Effector memory CD4-positive, alpha-beta T cell (primary cell): ENCODE measurements at regions not wholly inside any gene's neighbourhood (a gene's known extent, or its start where the extent isn't known, plus 50 kb on each side); places are given as distances from the start of the nearest gene placed in this dataset.

Experiments
- DNase-seq, 3 donors: peaks; one replicate each; pipeline ENCODE4 v3.0.0-alpha.2; 2020
- H3K27ac ChIP-seq: 2 replicates; pipeline ENCODE4 v1.7.0; 2013; ENCODE audit warnings: mild to moderate bottlenecking, low read length, moderate library complexity; ENCODE audit not compliant: insufficient read depth, poor library complexity, severe bottlenecking
- H3K27me3 ChIP-seq: replicated peaks from 2 replicates; pipeline ENCODE4 v1.7.0; 2013; ENCODE audit warnings: mild to moderate bottlenecking, low read length; ENCODE audit not compliant: insufficient read depth, control insufficient read depth, poor library complexity, severe bottlenecking
- H3K36me3 ChIP-seq: 2 replicates; pipeline ENCODE4 v1.7.0; 2013; ENCODE audit warnings: mild to moderate bottlenecking, low read length, moderate library complexity; ENCODE audit not compliant: control insufficient read depth, insufficient read depth
- H3K4me1 ChIP-seq: 2 replicates; pipeline ENCODE4 v1.7.0; 2013; ENCODE audit warnings: low read length, mild to moderate bottlenecking; ENCODE audit not compliant: control insufficient read depth, insufficient read depth, poor library complexity, severe bottlenecking
- H3K4me3 ChIP-seq: 2 replicates; pipeline ENCODE4 v1.7.0; 2013; ENCODE audit warnings: low read length, low read depth, mild to moderate bottlenecking; ENCODE audit not compliant: insufficient read depth, poor library complexity, severe bottlenecking
- H3K9me3 ChIP-seq: 2 replicates; pipeline ENCODE4 v1.7.0; 2013; ENCODE audit warnings: mild to moderate bottlenecking, low read length, moderate library complexity; ENCODE audit not compliant: control insufficient read depth

- H3K36me3 ChIP-seq: no peaks in the 10 kb centered on the region
- H3K4me1 ChIP-seq: no peaks in the 10 kb centered on the region
- no peaks in the 10 kb centered on the region for H3K27me3 ChIP-seq
- DNase-seq: no peak
- H3K4me3 ChIP-seq: no peak overlapping the region
- no peaks in the 10 kb centered on the region for H3K9me3 ChIP-seq
- no peak overlapping the region for H3K27ac ChIP-seq
Observed at GRCh38 chr3:18812316-18812715, 336.0 kb upstream of the KCNH8 start.

GRCh38 chr3:18810306-18810661 is 338.0 kb upstream of the KCNH8 start:
- H3K9me3 ChIP-seq: no peaks in the 10 kb centered on the region
- no peak overlapping the region for H3K4me3 ChIP-seq
- no peak for DNase-seq
- H3K36me3 ChIP-seq: no peaks in the 10 kb centered on the region
- no peaks in the 10 kb centered on the region for H3K27me3 ChIP-seq
- H3K4me1 ChIP-seq: no peaks in the 10 kb centered on the region
- no peak overlapping the region for H3K27ac ChIP-seq

- Histone ChIP-seq H3K27me3 (no peaks in the 10 kb centered on the region), H3K36me3 (no peaks in the 10 kb centered on the region), H3K9me3 (no peaks in the 10 kb centered on the region), H3K27ac (no peak overlapping the region), H3K4me1 (no peaks in the 10 kb centered on the region), H3K4me3 (no peak overlapping the region)
- DNase-seq: no peak
Observed at GRCh38 chr3:18809640-18810305, 338.5 kb upstream of the KCNH8 start.

DNA sequence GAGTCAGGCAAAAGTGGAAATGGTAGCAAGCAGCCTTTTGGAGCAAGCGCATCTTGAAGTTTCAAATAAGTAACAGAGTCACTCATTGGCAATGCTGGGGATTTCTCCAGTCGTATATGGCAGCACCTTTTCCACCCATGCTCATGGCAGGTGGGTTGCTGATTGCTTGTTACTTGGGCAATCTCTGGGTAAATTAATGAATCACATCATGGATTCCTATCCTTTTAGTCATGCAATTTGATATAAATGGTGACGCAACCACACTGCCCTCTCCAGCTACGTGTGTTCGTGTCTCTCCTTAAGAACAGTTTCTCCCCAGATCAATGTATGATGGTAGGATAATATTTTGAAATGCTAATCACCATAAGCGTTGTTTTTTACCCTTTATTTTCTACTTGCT is 339.9 kb upstream of the KCNH8 start:
- Histone ChIP-seq H3K27ac (no peak overlapping the region), H3K4me3 (no peak overlapping the region), H3K4me1 (no peaks in the 10 kb centered on the region), H3K27me3 (no peaks in the 10 kb centered on the region), H3K36me3 (no peaks in the 10 kb centered on the region), H3K9me3 (no peaks in the 10 kb centered on the region)
- DNase-seq: no peak

GRCh38 chr3:18807593-18807992 is 340.7 kb upstream of the KCNH8 start:
- Histone ChIP-seq H3K4me1 (no peaks in the 10 kb centered on the region), H3K4me3 (no peak overlapping the region), H3K27me3 (no peaks in the 10 kb centered on the region), H3K36me3 (no peaks in the 10 kb centered on the region), H3K9me3 (no peaks in the 10 kb centered on the region), H3K27ac (no peak overlapping the region)
- no peak for DNase-seq

DNA sequence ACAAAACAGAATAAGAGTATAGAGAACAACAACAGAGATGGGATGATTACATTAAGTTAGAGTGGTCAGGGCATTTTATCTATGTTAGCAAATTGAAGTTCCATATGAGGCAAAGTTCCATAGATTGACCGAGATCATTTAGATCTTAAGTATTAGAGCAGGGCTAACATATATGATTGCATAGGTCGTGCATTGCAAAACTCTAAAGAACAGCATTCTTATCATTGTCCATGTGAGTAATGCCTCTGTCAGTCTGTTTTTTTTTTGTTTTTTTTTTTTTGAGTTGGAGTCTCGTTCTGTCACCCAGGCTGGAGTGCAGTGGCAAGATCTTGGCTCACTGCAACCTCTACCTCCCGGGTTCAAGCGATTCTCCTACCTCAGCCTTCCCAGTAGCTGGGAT is 341.7 kb upstream of the KCNH8 start:
- Histone ChIP-seq H3K27me3 (no peaks in the 10 kb centered on the region), H3K4me1 (no peaks in the 10 kb centered on the region), H3K27ac (no peak overlapping the region), H3K36me3 (no peaks in the 10 kb centered on the region), H3K9me3 (no peaks in the 10 kb centered on the region), H3K4me3 (no peak overlapping the region)
- DNase-seq: no peak

GRCh38 chr3:18797378-18797777 is 350.9 kb upstream of the KCNH8 start:
- H3K4me3 ChIP-seq: no peak overlapping the region
- no peak for DNase-seq
- no peaks in the 10 kb centered on the region for H3K4me1 ChIP-seq
- H3K27me3 ChIP-seq: peaks cover 3% of the 10 kb centered on the region
- no peak overlapping the region for H3K27ac ChIP-seq
- no peaks in the 10 kb centered on the region for H3K9me3 ChIP-seq
- H3K36me3 ChIP-seq: no peaks in the 10 kb centered on the region

GRCh38 chr3:18795078-18795477 is 353.2 kb upstream of the KCNH8 start:
- H3K9me3 ChIP-seq: no peaks in the 10 kb centered on the region
- H3K4me1 ChIP-seq: no peaks in the 10 kb centered on the region
- no peak for DNase-seq
- no peaks in the 10 kb centered on the region for H3K36me3 ChIP-seq
- no peak overlapping the region for H3K27ac ChIP-seq
- H3K4me3 ChIP-seq: no peak overlapping the region
- H3K27me3 ChIP-seq: peaks cover 3% of the 10 kb centered on the region

- no peak for DNase-seq
- H3K4me3 ChIP-seq: no peak overlapping the region
Observed at GRCh38 chr3:18791752-18792151, 356.6 kb upstream of the KCNH8 start.

DNA sequence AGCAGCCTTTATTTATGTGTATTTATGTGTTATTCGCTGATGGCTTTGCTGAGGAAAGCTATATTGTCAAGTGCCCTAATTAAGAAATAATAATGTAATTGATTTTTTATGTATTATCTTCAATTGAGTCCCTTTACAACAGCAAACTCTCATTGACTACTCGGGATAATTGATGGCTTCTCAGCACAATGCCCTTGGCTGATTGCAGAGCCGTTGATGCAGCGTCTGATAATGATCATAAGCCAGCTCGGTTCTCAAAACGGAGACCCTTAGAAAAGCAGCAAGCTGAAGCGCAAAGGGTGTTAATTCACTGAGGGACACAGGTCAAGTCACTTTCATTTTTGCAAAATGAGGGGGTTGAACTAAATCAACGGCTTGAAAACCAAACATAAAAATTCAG is 357.1 kb upstream of the KCNH8 start:
- Histone ChIP-seq H3K27ac (no peak overlapping the region), H3K27me3 (peaks cover 3% of the 10 kb centered on the region)

More at GRCh38 chr3:18791752-18792151, 356.6 kb upstream of the KCNH8 start:
- H3K27me3 ChIP-seq: peaks cover 3% of the 10 kb centered on the region
- no peaks in the 10 kb centered on the region for H3K36me3 ChIP-seq
- H3K9me3 ChIP-seq: no peaks in the 10 kb centered on the region
- H3K4me1 ChIP-seq: no peaks in the 10 kb centered on the region
- no peak overlapping the region for H3K27ac ChIP-seq

More for the DNA sequence above, 357.1 kb upstream of the KCNH8 start:
- Histone ChIP-seq H3K4me3 (no peak overlapping the region), H3K36me3 (no peaks in the 10 kb centered on the region), H3K9me3 (no peaks in the 10 kb centered on the region), H3K4me1 (no peaks in the 10 kb centered on the region)
- DNase-seq: no peak
